HAP-1 (cell line): ENCODE measurements at regions not wholly inside any gene's neighbourhood (a gene's known extent, or its start where the extent isn't known, plus 50 kb on each side); places are given as distances from the start of the nearest gene placed in this dataset.
"Not testable (repeated sequence)": the region's sequence is repeated elsewhere in the genome, so short reads cannot be mapped to it uniquely, and the experiment has no call there.

Experiments used
- DNase-seq, 2 experiments: peaks; one replicate each; pipeline ENCODE4 v3.0.0-alpha.2; 2016 to 2020; ENCODE audit warnings: low spot score in 2 of 2
- H3K27me3 ChIP-seq: fragments of 250-450 bp; sonication (Bioruptor Pico); 2 replicates; pipeline ENCODE4 v1.5.1; 2020; ENCODE audit warnings: low read depth, mild to moderate bottlenecking, moderate library complexity
- H3K36me3 ChIP-seq: fragments of 250-450 bp; sonication (Bioruptor Pico); replicated peaks from 2 replicates; pipeline ENCODE4 v1.5.1; 2020; ENCODE audit warnings: mild to moderate bottlenecking
- H3K4me1 ChIP-seq: fragments of 250-450 bp; sonication (Bioruptor Pico); 2 replicates; pipeline ENCODE4 v1.5.1; 2020; ENCODE audit warnings: mild to moderate bottlenecking
- H3K4me3 ChIP-seq: fragments of 250-450 bp; sonication (Bioruptor Pico); 2 replicates; pipeline ENCODE4 v1.5.1; 2020; ENCODE audit warnings: mild to moderate bottlenecking, moderate library complexity
- H3K9me3 ChIP-seq: fragments of 250-450 bp; sonication (Bioruptor Pico); 2 replicates; pipeline ENCODE4 v1.5.1; 2020; ENCODE audit warnings: mild to moderate bottlenecking, moderate library complexity
- in situ Hi-C: fragments of 300-500 bp; cut with MboI; formaldehyde crosslinking; loops from 3 replicates; pipeline ENCODE4 v1.14.3; 2020; ENCODE audit warnings: low sequenced_read_pairs, inconsistent platforms, mixed read lengths

DNA sequence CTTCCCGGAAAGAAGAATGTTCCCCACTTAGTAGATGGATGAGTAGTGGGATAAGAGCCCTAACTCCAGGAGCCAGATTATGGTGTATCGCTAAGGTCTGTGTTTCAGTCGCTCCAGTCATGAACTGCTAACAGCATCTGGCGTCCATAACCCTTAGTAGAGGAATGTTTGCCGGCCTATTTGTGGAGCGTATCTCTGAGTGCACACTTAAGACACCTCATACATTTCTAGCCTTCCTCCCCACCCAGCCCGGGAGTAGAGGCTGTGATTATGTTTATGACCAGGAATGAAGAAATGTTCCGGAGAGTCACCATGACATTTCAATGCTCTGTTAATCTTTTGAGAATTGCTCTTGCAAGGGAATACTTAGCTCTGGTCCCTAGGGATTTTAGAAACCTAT, 251.1 kb upstream of the SOX4 start:
- Histone ChIP-seq H3K4me1 (no peaks in the 10 kb centered on the region), H3K9me3 (no peaks in the 10 kb centered on the region), H3K27me3 (no peaks in the 10 kb centered on the region), H3K4me3 (no peak overlapping the region), H3K36me3 (no peaks in the 10 kb centered on the region)
- DNase-seq: no peak
- in situ Hi-C loops: no loop called here

DNA sequence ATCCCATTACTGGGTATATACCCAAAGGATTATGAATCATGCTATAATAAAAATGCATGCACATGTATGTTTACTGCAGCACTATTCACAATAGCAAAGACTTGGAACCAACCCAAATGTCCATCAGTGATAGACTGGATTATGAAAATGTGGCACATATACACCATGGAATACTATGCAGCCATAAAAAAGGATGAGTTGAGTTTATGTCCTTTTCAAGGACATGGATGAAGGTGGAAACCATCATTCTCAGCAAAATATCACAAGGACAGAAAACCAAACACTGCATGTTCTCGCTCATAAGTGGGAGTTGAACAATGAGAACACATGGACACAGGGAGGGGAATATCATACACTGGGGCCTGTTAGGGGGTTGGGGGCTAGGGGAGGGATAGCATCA, 247.8 kb upstream of the SOX4 start:
- H3K4me3 ChIP-seq, H3K9me3 ChIP-seq, H3K27me3 ChIP-seq, H3K36me3 ChIP-seq, in situ Hi-C loops, H3K4me1 ChIP-seq, DNase-seq: not testable (repeated sequence)

DNA sequence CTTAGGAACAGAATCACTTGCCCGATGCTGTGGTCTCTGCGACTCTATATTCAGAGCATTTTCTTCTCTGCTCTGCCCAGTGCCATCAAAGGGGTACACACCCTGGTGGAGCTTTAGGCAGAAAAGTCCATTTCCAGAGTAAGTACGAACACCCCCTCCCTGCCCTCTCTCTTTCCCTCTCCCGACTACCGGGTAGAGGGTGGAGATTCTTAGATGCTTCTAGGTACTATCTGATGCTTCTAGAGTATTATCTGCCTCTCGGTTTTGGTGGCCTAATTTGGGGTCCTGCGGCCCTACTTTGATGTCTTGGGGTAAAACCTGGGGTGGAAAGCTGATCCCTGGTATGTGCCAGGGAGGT, 245.4 kb upstream of the SOX4 start:
- H3K4me3 ChIP-seq: no peak overlapping the region
- H3K4me1 ChIP-seq: no peaks in the 10 kb centered on the region
- no peaks in the 10 kb centered on the region for H3K9me3 ChIP-seq
- H3K36me3 ChIP-seq: no peaks in the 10 kb centered on the region
- in situ Hi-C loops: no loop called here
- H3K27me3 ChIP-seq: no peaks in the 10 kb centered on the region
- no peak for DNase-seq

DNA sequence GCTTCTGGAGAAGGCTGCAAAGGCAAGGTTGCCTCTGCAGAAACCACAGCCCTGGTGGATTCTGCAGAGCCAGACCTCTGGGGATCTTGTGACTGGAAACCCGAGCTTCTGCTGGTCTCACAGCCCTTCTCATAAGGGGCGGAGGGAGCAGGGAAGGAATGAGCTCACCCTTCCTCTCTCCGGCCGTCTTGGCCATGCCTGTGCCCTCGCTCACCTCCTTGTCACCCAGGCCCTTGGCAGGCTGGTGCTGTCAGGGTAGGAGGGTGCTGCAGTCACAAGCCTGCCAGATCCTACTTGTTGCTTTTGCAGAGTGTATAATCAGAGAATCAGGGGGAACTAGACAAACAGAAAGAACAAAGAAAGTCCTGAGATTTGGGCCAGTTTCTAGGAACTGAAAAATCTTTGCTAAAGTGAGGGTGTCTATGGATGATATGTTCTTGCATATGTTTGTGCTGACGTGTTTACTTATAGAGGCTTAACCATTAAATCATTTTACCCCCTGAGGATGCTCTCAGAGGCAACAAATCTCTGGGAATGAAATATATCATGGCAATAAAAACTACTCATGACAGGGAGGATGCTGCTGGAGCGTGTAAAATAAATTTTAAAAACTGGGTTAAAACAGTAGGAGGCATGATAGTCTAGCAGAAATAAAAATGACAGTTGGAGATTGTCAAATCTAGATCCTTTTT, 244.9 kb upstream of the SOX4 start:
- H3K4me3 ChIP-seq: no peak overlapping the region
- H3K9me3 ChIP-seq: no peaks in the 10 kb centered on the region
- no peaks in the 10 kb centered on the region for H3K4me1 ChIP-seq
- no peak for DNase-seq
- no peaks in the 10 kb centered on the region for H3K27me3 ChIP-seq
- in situ Hi-C loops: no loop called here
- no peaks in the 10 kb centered on the region for H3K36me3 ChIP-seq

DNA sequence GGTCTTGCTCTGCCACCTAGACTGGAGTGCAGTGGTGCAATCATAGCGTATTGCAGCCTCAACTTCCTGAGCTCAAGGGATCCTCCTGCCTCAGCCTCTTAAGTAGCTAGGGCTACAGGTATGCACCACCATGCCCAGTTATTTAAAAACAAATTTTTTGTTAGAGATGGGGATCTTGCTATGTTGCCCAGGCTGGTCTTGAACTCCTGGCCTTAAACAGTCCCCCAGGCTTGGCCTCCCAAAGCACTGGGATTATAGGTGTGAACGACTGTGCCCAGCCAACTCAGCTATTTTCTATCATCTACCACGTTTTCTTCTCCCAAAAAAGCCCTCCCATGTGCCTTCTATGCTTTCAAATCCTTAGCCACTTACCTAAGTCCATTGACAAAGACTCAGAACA, 243.7 kb upstream of the SOX4 start:
- H3K36me3 ChIP-seq: no peaks in the 10 kb centered on the region
- no peak overlapping the region for H3K4me3 ChIP-seq
- no peak for DNase-seq
- H3K27me3 ChIP-seq: no peaks in the 10 kb centered on the region
- in situ Hi-C loops: no loop called here
- no peaks in the 10 kb centered on the region for H3K4me1 ChIP-seq
- H3K9me3 ChIP-seq: no peaks in the 10 kb centered on the region

DNA sequence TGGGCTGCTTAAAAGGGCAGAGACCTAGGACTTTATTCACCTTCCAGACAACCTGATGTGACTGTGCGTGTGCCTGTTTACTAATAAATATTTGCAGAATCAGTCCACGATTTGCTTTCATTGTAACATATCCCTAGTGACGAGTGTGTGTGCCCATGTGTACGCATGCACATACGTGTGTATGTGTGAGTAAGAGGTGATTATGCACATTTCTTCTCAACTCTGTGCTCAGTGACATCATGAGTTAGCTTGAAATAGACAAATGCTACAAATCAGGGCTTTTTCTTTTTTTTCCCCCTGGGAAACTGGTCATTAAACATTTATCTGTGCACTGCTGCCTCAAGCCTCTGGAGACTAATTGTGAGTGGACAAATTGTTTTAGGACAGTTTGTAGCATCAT, 242.6 kb upstream of the SOX4 start:
- Histone ChIP-seq H3K4me3 (no peak overlapping the region), H3K36me3 (no peaks in the 10 kb centered on the region), H3K4me1 (no peaks in the 10 kb centered on the region), H3K9me3 (no peaks in the 10 kb centered on the region), H3K27me3 (no peaks in the 10 kb centered on the region)
- in situ Hi-C loops: no loop called here
- DNase-seq: no peak

DNA sequence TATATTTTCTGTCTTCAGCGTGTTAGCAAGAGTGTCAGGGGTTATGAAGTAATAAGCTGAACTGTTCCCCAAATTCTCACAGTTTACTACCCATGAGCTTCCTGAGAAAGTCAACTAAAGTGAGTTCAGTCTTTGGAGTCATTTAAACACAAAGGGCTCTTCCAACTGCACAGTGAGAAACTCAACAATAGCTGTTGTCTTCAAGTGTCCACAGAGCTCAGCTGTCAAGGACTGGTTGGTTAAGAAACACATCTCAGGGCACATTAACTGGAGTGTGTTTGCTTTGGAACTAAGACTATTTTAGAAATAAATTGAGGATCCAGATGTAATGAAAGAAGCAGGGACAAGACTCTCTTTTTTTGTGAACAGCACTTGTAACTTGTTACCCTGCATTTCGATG, 241.4 kb upstream of the SOX4 start:
- DNase-seq: no peak
- Histone ChIP-seq H3K9me3 (no peaks in the 10 kb centered on the region), H3K27me3 (no peaks in the 10 kb centered on the region), H3K4me1 (no peaks in the 10 kb centered on the region), H3K36me3 (no peaks in the 10 kb centered on the region), H3K4me3 (no peak overlapping the region)
- in situ Hi-C loops: no loop called here

DNA sequence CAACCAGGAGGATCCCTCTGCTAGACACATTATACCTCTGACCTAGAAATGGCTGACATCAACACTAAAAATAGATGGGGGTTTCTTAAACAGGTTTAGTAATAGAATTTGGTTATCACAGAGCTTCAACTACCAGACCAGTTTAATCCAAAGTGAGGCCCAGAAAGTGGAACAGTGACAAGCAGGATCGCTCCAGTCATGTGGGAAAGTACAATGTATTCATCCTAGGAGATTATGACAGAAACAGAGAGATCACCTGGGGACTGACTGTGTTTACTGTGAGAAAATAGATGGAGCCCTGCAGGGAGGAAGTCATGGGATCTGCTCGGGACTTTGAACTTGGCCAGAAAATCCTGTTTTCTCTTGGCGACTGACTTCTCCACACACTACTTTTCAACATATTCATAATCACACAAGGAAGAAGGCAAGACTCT, 238.7 kb upstream of the SOX4 start:
- no peak for DNase-seq
- in situ Hi-C loops: no loop called here

DNA sequence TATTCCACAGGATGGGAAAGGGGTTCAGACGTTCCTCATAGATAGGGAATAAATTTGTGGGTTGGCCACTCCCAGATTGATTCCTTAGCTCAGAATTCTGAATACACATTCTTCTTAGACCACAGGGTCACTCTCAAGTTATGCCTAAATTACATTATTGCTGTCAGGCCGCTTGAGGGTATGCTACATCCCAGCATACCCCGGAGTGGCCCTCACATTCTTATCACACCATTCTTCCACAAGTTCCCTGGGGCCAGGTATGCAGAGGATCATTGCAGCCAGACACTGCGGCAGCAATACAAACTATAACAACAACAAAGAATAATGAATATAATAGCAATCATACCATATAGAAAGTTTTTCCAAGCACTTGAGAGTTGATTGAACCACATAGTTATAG, 237.9 kb upstream of the SOX4 start:
- Histone ChIP-seq H3K9me3 (no peaks in the 10 kb centered on the region), H3K27me3 (no peaks in the 10 kb centered on the region), H3K36me3 (no peaks in the 10 kb centered on the region), H3K4me1 (no peaks in the 10 kb centered on the region), H3K4me3 (no peak overlapping the region)
- no peak for DNase-seq
- in situ Hi-C loops: no loop called here

More for the DNA sequence above, 238.7 kb upstream of the SOX4 start:
- Histone ChIP-seq H3K36me3 (no peaks in the 10 kb centered on the region), H3K9me3 (no peaks in the 10 kb centered on the region), H3K4me3 (no peak overlapping the region), H3K4me1 (no peaks in the 10 kb centered on the region), H3K27me3 (no peaks in the 10 kb centered on the region)

DNA sequence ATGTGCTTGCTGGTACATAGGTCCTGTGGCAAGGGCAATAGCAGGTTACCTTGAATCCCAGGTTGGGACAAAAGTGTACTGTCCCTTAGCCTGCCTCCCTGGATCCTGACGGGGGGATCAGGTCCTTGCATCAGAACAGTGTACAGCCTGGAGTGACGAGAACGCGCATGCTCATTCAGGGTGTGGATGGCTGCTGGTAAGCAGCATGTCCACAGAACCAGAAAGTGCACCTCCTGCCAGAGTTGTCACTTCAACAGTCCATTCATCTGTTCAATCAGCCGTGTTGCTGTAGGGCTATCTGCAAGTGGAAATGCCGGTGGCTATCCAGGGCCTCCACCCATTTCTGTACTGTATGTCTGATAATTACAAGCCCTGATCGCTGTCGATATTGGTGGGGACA, 236.3 kb upstream of the SOX4 start:
- Histone ChIP-seq H3K9me3 (no peaks in the 10 kb centered on the region), H3K27me3 (no peaks in the 10 kb centered on the region), H3K36me3 (no peaks in the 10 kb centered on the region), H3K4me1 (no peaks in the 10 kb centered on the region), H3K4me3 (no peak overlapping the region)
- DNase-seq: no peak
- in situ Hi-C loops: no loop called here

DNA sequence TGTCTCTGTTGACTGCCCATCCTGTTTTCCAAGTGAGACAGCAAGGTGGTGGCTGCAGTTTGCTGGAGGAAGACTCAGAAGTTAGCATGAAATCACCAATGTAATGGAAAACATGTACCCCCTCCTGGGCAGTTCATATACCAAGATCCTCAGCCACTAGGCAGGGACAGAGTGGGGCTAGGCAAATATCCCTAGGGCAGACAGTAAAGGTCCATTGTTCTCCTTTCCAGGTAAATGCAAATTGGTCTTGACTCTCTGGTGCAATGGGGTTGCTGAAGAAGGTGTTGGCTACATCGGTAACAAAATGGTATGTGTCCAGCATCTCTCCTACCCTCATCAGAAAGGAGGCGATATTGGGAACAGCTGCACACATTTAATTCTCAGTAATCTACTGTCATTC, 233.6 kb upstream of the SOX4 start:
- H3K36me3 ChIP-seq: no peaks in the 10 kb centered on the region
- no peak overlapping the region for H3K4me3 ChIP-seq
- no peaks in the 10 kb centered on the region for H3K27me3 ChIP-seq
- no peaks in the 10 kb centered on the region for H3K4me1 ChIP-seq
- DNase-seq: no peak
- no peaks in the 10 kb centered on the region for H3K9me3 ChIP-seq
- in situ Hi-C loops: no loop called here

DNA sequence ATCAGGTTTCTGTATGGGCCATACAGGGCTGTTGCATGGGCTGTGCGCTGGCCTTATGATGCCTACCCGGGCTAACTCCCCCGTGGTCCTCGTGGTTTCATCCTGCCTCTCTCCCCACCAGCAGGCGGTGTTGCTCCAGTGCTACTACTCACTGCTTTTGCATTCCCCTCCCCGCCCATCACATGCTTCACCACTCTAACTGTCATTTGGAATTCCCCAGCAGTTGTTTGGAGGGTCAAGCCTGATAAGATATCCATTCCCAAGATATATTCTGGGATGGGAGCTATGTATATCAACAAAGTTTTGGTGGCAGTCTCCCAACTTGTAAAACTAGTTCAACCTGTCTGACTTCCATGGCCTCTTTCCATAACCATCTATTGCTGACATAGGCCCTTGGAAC, 233.2 kb upstream of the SOX4 start:
- Histone ChIP-seq H3K4me1 (no peaks in the 10 kb centered on the region), H3K27me3 (no peaks in the 10 kb centered on the region), H3K9me3 (no peaks in the 10 kb centered on the region), H3K4me3 (no peak overlapping the region), H3K36me3 (no peaks in the 10 kb centered on the region)
- in situ Hi-C loops: no loop called here
- DNase-seq: no peak

DNA sequence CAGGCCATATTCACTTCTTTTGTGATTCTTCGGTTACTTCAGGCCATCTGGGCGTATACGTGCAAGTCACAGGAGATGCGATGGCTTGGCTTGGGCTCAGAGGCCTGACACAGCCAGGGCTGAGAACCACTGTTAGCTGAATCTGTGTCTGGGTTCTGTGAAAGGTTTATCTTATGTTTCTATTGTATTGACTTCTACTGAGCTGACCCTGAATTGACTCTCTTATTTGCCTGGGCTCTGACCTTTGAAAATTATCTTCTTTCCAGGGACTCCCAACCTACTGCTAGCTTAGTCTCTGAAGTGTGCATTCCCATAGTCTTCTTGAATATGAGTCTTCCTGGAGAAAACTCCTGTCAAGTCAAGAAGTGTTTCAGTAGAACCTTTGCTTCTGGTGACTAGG, 226.4 kb upstream of the SOX4 start:
- Histone ChIP-seq H3K9me3 (no peaks in the 10 kb centered on the region), H3K27me3 (no peaks in the 10 kb centered on the region), H3K4me1 (no peaks in the 10 kb centered on the region; the same call in 1 of the 2 replicates), H3K36me3 (no peaks in the 10 kb centered on the region), H3K4me3 (no peak overlapping the region)
- in situ Hi-C loops: no loop called here
- no peak for DNase-seq

DNA sequence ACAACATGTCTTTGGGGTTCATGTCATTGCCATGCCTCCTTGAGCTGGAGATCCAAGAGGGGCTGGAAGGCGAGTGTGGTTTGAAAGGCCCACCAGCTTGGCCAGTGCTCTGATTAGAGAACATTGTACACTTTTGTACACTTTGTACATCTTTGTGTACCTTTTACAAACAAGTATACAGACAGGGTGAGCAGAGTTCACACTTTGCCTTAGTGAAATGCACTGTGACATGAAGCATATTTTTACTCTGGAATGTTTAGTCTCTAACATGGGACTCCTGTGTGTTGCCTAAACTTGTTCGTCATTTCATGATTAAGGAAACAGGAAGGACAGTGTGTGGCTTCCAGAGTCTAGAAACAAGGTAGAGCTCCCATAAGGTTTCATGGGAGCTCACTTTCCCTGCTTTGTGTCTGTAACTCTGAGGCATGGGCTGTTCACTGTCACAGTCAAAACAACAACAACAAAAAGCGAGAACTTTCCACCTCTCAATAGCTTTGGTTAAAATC, 225.8 kb upstream of the SOX4 start:
- H3K4me1 ChIP-seq: no peaks in the 10 kb centered on the region; the same call in 1 of the 2 replicates
- H3K9me3 ChIP-seq: no peaks in the 10 kb centered on the region
- no peak for DNase-seq
- no peaks in the 10 kb centered on the region for H3K27me3 ChIP-seq
- no peak overlapping the region for H3K4me3 ChIP-seq
- H3K36me3 ChIP-seq: no peaks in the 10 kb centered on the region
- in situ Hi-C loops: no loop called here

DNA sequence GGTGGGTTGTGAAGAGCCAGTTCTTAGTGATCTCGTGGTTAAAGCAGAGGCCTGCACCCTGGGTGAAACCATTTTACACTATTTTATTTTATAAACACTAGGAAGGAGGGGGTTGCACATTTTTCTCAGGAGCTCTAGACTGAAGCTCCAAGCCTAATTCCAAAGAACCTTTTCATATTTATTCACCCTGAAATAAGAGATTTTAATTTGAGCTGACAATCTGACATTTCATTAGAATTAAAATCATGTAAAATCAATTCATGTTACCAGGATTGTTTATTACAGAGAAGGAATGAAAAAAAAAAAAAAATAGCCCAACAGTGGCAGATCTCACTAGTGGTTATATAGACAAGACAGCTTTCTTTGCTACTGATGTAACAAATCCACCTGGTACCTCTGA, 222.5 kb upstream of the SOX4 start:
- no peaks in the 10 kb centered on the region for H3K36me3 ChIP-seq
- no peak for DNase-seq
- no peaks in the 10 kb centered on the region for H3K9me3 ChIP-seq
- no peaks in the 10 kb centered on the region for H3K27me3 ChIP-seq
- H3K4me1 ChIP-seq: no peaks in the 10 kb centered on the region; the same call in 1 of the 2 replicates
- no peak overlapping the region for H3K4me3 ChIP-seq
- in situ Hi-C loops: no loop called here
